GM21786 (cell line): ENCODE measurements at regions not wholly inside any gene's neighbourhood (a gene's known extent, or its start where the extent isn't known, plus 50 kb on each side); places are given as distances from the start of the nearest gene placed in this dataset.
"Not testable (repeated sequence)": the region's sequence is repeated elsewhere in the genome, so short reads cannot be mapped to it uniquely, and the experiment has no call there.

Experiments used
- ATAC-seq: cut with Tn5 transposase; IDR thresholded peaks from one replicate; pipeline ENCODE4 v1.9.1; 2021; ENCODE audit not compliant: unreplicated experiment

DNA sequence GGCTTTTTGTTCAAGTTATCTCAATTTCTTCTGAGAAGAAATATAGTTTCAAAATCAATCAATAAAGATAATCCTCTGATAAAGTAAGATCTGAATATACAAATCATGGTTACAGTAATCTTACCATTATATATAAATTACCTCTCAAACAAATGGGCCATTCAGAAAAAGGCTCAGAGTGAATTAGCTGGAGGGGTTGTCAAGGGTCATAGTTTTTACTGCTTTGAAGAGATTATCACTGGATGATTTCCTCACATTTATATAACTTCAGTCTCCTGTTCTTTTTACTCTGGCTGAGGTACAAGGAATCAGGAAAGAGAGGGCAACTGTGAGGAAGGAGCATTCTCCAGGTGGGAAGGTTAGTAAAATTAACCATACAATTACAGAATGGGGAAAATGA is 148.6 kb upstream of the ELL2 start:
- no peak for ATAC-seq

DNA sequence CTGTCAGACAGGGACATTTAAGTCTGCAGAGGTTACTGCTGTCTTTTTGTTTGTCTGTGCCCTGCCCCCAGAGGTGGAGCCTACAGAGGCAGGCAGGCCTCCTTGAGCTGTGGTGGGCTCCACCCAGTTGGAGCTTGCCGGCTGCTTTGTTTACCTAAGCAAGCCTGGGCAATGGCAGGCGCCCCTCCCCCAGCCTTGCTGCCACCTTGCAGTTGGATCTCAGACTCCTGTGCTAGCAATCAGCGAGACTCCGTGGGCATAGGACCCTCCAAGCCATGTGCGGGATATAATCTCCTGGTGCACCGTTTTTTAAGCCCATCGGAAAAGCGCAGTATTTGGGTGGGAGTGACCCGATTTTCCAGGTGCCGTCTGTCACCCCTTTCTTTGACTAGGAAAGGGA is 147.0 kb upstream of the ELL2 start:
- not testable (repeated sequence) for ATAC-seq

DNA sequence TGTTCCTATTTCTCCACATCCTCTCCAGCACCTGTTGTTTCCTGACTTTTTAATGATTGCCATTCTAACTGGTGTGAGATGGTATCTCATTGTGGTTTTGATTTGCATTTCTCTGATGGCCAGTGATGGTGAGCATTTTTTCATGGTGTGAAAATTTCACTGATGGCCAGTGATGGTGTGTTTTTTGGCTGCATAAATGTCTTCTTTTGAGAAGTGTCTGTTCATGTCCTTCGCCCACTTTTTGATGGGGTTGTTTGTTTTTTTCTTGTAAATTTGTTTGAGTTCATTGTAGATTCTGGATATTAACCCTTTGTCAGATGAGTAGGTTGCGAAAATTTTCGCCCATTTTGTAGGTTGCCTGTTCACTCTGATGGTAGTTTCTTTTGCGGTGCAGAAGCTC is 142.2 kb upstream of the ELL2 start:
- not testable (repeated sequence) for ATAC-seq

DNA sequence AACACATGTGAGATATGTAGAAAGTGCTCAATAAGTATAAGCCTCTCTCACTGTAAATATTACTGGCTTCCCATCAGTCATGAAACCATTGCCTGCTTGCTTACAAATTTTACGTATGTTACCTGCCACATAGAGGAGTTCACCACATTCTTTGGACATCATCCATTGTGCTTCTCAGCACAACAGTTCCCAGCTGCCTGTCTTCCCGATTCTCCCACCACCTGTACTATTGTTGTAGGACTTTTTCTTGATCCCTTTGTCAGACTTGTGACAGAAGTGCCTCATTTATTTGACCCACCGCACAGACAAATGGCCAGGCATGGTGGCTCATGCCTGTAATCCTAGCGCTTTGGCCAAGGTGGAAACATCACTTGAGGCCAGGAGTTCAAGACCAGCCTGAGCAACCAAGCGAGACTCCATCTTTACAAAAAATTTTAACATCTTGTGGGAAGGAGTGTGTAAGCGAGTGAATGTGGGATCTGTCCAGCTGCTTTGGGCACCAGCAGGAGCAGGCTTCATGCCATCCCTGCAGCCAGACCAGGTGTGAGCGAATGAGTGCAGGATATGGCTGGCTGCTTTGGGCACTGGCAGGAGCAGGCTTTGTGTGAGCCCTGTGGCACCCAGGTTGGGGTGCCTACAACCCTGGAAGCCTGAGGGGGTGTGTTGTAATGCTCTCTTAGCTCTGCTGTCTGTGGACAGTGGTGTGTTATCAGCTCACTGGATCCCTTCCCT is 139.9 kb upstream of the ELL2 start:
- ATAC-seq: no peak

DNA sequence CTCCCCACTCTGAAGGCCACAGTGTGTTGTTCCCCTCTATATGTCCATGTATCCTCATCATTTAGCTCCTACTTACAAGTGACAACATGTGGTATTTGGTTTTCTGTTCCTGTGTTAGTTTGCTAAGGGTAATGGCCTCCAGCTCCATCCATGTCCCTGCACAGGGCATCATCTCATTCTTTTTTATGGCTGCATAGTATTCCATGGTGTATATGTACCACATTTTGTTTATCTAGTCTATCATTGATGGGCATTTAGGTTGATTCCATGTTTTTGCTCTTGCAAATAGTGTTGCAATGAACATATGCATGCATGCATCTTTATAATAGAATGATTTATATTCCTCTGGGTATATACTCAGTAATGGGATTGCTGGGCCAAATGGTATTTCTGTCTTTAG is 135.8 kb upstream of the ELL2 start:
- ATAC-seq: not testable (repeated sequence)

DNA sequence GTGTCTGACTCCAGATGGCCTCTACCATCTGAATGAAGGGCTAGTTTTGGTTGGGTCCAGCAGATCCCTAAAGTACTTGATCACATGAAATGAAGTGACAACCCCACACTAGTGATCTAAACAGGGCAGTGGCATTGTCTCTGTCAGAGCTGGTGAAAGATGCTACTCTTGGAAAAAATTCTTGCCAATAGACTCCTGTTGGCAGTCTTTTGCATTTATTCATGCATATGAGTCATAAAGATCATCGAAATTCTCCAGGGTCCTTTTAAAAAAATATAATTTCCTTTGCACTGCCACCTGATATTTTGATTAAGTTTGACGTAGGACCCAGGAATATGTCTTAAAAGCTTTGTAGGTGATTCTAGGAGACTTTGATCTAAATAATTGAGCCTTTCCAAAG is 135.1 kb upstream of the ELL2 start:
- ATAC-seq: no peak

DNA sequence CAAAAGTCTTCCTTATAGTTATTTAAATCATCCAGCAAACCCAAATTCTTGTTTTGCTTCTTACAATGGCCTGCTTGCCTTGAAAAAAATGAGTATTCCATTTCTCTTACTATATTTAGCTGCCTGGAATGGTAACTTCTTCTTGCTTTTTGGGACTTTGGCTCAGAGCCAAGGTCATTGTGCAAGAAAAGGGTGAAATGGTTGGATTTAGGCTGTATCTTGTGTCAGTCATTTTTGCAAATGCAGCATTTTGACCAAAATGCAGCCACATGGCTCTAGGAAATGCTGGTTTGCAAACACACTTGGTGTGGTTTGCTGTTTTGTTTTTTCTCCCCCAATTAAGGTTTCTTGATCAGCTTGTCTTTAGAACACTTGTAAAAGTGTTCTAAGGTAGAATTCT is 133.3 kb upstream of the ELL2 start:
- ATAC-seq: no peak

DNA sequence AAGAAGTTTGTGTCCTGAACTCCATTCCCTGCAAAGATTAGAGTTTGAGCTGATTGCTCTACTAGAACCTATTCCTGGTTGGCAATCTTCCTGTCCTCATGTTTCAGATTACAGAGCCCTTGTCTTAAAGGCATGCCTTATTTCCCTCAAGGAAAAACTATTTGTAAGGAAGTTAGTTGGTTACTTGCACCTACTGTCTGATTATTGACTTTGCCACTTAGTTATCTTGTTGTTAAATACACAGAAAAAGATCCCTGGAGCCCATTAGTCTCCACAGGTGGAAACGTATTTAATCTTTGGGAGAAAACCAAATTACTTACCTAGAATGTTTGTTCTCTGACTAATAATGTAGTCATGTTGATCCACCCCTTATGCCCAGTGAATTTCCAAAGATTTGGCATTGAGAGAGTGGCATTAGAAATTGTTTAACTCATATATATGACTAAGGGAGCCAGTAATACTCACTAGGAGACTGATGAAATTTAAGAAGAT is 132.3 kb upstream of the ELL2 start:
- no peak for ATAC-seq

DNA sequence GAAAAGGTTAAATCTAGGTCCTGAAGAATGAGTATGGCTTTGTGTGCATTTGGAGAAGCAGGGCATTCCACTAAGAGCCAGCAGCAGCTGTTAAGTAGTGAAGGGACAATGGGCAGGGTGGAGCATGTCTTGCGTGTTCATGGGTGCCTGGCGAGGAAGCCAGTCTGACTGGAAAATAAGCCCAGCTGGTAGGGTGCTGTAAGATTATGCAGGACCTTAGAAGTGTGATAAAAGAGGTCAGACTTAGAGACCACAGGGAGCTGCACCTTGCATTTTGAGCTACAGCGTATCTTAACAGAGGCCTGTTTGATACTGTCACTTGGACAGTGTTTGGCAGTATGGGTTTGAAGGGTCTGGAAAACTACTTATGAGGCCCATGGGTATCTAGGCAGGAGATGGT is 131.7 kb upstream of the ELL2 start:
- ATAC-seq: no peak

DNA sequence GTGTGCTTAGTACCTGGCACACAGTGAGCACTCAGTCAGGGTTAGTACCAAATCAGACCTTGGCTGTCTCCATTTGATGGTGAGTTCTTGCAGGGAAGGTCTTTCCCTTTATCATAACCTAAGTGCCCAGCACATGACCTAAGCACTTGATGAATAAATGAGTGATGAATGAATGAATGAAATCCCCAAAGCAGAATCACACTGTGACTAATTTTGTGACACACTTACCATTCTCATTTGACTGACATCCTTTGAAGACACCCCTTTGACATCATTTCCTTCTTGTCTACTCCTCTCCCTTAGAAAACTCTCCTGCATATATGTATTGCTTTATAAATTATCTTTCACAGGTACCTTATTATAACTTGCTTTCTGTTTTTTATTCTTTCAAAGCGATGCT is 130.2 kb upstream of the ELL2 start:
- no peak for ATAC-seq

DNA sequence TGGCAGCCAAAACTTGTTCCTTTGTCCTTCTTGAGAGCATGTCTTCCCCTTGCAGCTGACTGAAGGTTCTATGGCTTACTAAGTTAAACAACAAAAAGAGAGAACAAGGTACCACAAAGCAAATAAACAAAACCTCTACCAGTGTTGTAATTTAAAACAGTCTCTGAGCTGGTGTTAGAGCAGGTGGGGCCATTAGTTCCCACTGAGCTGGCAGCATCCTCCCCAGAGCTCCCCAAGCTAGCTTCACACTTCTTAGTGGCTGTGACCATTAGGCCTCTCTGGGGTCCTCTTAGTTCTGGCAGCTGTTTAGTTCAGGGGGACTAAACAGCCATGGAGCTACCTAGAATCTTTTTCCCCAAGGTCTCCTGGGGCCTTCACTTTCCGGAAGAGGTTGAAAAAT is 128.6 kb upstream of the ELL2 start:
- no peak for ATAC-seq

DNA sequence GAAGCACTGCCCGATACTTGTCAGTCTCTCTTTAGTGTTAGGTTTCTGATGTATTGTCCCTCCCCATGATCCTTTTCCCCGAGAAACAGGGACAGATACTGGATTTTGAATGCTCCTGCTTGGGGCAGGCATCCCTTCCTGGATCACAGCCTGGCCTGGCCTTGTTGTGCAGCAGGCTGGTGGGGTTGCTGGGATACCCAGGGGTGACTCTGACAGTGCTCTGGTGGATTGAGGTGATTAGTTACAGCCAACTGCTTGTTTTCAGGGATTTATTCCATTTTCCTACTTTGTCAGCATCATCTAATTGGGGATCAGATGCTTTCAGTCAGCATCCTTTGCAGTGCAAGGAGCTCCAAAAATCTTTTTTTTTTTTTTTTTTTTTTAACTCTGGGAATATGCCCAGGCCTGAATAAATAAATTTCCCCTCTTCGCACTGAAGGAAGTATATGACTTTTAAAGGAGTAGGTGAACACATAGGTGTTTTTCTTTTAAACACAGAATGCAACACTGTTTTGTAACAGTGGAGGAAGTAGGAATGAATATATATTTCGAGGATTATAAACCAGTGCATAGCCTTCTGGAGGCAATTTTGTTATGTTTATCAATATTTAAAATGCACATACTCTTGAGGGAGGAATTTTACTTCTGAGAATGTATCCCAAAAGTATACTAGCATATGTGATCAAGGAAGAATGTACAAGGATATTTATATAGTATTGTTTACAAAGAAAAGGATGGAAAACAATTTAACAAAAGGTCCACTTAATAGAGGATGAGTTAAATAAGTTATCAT is 127.3 kb upstream of the ELL2 start:
- no peak for ATAC-seq

DNA sequence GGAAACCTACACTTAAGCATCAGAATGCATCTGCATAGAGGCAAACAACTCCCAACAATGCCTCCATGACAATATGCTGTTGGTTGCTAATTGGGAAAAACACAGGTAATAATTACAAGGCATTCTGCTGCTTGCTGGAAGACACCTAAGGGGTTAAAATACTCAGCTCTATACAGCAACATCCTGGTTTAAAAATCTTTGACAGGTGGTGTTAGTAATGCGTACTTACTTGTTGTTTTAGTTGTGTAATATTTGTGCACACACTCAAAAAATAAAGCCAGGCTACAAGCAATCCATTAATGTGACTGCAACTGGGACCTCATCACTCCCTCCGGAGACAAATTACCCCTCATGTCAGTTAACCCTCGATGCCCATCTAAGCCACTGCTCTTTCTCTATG is 126.3 kb upstream of the ELL2 start:
- no peak for ATAC-seq

DNA sequence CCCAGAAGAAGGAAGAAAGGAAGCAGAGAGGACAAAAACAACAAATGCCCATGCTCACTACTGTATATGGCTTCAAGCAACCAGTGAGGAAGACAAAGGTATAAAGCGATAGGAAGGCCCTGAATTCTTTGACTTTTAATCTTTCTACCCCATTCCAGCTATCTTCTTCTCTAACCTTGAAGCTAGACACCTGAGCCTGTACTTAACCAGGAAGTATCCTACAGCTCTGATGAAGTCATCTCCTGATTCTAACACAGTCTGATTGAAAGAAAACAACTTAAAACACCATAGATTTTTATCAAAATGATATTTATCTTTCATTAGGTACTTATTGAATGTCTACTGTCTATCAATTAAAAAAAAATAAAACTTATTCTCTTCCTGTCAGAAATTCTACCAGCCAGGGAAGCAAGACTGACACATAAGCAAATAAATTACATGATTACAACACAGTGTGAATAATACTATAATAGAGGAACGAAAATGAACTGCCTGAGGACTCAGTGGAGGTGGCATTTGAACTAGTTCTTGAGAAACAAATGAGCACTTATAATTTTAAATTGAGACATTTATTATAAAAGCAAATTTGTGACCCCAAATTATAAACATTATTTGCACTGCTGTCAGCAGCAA is 123.3 kb upstream of the ELL2 start:
- ATAC-seq: no peak

DNA sequence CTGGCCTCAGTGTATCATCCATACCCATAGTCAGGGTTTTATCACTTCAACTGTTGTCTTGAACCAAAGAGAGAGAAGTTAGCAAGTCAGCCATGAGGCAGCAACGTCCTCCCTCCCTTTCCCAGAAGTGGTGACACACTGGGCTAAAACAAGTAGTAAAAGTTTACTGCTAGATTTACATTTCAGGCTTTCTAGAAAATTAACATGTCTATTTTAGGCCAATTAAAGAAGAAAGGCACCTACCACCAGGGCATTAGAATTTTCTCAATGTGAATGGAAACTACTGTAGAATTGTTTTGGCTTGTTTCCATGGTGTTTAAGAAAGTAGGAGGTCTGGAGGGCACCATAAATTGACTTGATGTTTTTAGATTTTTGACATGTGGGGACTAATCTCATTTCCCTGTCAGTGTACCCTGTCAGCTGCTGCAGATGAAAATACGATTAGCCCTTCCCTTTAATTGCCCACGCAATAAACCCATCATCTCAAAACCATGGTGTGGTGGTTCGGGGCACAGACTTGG is 121.8 kb upstream of the ELL2 start:
- no peak for ATAC-seq

DNA sequence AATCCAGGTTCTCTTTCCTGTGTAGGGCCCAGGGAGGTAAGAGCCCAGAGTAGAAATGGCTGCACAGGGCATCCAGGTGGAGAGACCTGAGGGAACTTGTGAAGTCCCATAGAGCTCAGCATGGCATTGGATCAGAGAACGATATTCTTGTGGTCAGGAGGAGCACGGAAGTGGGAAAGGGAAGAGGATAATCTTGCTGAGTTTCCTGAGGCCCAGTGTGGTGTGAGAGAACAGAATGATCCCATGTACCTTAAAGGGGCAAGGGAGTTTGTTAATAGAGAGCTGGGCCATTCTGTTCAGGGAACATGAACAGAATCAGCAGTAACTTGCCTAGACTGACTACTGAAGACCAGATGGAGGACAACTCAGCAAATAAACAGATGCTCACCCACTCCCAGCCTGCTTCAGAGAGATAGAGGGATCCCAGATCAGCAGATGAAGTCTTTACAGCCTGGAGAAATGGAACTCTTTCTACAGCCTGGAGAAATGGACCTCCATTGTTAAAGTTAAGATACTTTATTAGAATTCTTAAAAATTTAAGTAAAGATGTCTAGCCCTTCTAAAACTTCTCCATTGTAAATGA is 119.7 kb upstream of the ELL2 start:
- ATAC-seq: no peak

DNA sequence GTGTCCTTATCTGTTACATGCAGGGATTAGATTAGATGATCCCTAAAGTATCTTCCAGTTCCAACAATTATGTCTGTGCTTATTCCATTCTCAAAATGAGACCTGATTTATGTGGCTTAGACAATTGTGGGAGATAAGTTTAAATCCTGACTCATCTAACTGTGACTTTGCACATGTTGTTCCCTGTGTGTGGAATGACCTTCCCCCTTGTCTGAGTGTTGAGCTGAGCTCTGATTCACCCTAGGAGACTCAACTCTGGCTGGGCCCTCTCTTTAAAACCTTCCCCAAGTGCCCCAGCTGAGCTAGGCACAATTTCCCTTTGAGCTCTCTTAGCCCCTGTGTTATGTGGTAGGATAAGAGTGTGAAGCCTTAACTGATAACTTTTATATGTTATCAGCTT is 118.9 kb upstream of the ELL2 start:
- ATAC-seq: no peak

DNA sequence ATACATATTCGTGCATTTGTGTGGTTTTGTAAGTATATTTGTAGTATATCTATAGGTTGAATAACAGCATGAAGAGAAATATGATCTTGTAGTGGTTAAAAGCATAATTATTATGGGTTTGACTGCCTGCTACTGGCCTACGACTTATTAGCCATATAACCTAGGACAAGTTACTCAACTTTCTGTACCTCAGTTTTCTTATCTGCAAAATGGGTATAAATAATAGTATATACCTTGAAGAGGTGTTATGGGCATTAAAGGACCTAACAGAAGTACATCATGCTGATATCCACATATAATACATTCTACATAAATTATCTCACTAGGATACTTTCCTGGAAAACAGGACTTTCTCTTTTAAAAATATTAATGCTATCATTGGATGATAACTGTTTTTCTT is 118.3 kb upstream of the ELL2 start:
- no peak for ATAC-seq

DNA sequence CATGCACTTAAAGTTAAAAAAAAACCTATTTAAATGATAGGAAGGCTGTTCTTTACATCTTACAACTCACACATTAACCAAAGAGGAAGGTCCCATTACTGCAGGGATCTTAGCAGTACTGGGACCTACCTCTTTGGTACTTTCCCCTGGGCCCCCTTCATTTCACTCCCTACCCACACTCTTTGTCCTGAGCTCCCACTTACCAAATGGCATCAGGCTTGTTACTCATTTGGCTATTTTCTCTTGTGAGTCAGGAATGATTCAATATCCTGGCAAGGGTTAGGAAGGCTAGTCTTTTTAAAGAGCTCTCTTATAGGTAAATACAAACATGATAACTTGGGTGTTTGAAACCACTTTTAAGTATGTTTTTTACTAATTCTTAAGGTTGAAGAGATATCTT is 117.4 kb upstream of the ELL2 start:
- ATAC-seq: no peak

DNA sequence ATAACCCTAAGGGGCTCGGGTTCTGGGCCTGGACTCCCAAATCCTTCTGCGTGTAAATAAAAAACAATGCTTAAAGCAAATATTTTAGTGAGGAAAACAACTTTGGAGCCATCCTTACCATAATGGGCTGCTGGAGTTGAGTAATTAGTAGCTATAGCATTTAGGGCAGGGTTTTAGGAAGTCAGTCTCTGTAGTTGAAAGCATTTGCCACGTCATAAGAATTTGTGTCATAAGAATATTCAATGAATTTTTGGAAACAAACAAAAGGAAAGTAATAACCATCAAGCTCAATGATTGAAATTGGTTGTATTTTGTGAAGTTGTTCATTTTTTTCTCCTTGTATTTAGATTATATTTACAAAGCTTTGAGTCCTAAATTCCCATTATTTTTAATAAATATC is 114.8 kb upstream of the ELL2 start:
- ATAC-seq: no peak

DNA sequence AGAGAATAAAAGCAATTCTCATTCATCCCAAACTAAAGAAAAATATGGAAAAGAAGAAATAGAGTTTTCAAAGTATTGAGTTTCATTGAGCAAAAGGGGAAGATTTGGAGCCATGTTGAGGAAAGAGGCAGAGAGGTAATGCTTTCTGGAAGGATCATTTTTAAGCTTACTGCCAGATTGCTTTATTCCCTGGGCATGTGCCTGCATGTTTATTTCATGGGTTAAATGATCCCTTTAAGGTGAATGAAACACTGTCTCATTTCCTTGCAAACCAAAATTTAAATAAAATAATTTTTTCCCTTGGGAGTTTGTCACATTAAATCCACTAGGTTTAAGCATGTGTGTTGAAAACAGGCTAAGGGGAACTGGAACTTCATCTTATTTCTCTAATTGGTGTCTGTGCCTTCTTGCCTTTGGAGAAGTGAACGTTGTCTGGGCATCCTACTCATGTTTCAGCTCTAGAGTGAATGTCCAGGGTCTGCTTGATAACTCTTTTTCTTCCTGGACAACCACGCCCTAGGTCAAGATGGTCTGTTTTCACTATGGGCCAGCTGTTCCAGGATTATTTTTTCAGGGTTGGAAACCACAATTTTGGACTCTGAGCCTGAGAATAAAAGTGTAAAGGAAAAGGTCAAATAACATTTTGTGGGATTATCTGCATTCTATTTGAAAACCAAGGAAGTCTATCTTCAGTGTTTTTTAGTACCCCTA is 114.1 kb upstream of the ELL2 start:
- no peak for ATAC-seq
